ENCODE measurements at regions not wholly inside any gene's neighbourhood (a gene's known extent, or its start where the extent isn't known, plus 50 kb on each side); places are given as distances from the start of the nearest gene placed in this dataset.

- no peak for TF ChIP-seq RBM22 (IDR thresholded peaks at IDR 0.05; ENCODE audit: low read depth, low read length, poor library complexity, severe bottlenecking)
- TF ChIP-seq MEF2D (tag; conservative IDR thresholded peaks at IDR 0.05; ENCODE audit: low read depth) = no peak
- TF ChIP-seq CTBP1 (IDR thresholded peaks at IDR 0.05; ENCODE audit: borderline replicate concordance) = peak; percentile 37; the same call in 1 of the 2 replicates
- TF ChIP-seq ZNF408 (CRISPR knock-in tag; IDR thresholded peaks at IDR 0.05; ENCODE audit: low read depth) = no peak
- TF ChIP-seq SETDB1 (IDR thresholded peaks at IDR 0.05; ENCODE audit: low read length) = no peak
- TF ChIP-seq ZNF280A (IDR thresholded peaks at IDR 0.05; ENCODE audit: low read depth, partially characterized antibody) = no peak
- no peak for TF ChIP-seq NR2C1 (IDR thresholded peaks at IDR 0.05)
- no peak for TF ChIP-seq NR2C1 (tag; IDR thresholded peaks at IDR 0.05)
- TF ChIP-seq TAF1 (IDR thresholded peaks at IDR 0.05; ENCODE audit: control insufficient read depth, extremely low read depth, insufficient read depth, low read length, severe bottlenecking) = no peak
- no peak for TF ChIP-seq PYGO2 (tag; IDR thresholded peaks at IDR 0.05)
- TF ChIP-seq MYBL2 (IDR thresholded peaks at IDR 0.05; ENCODE audit: low read depth) = no peak
- no peak for TF ChIP-seq MYBL2 (CRISPR knock-in tag; IDR thresholded peaks at IDR 0.05; ENCODE audit: borderline replicate concordance)
- peak; percentile 46; the same call in 1 of the 2 replicates for TF ChIP-seq L3MBTL2 (IDR thresholded peaks at IDR 0.05)
- TF ChIP-seq NFE2L1 (tag; IDR thresholded peaks at IDR 0.05; ENCODE audit: borderline replicate concordance, low read depth) = no peak
- TF ChIP-seq POLR2A (conservative IDR thresholded peaks at IDR 0.05) = no peak
- TF ChIP-seq ZBED1 (IDR thresholded peaks at IDR 0.05) = no peak
- no peak for TF ChIP-seq ZNF584 (CRISPR knock-in tag; IDR thresholded peaks at IDR 0.05; ENCODE audit: low read depth)
- TF ChIP-seq ZNF146 (CRISPR knock-in tag; IDR thresholded peaks at IDR 0.05; ENCODE audit: unreplicated experiment) = no peak
- TF ChIP-seq MNT (conservative IDR thresholded peaks at IDR 0.05) = 0 out of 4 replicates have a peak, but pooled peaks of 1 of the 2 experiments have one; percentile 17
- no peak for TF ChIP-seq ZNF780A (CRISPR knock-in tag; IDR thresholded peaks at IDR 0.05)
- TF ChIP-seq NR0B1 (IDR thresholded peaks at IDR 0.05; ENCODE audit: partially characterized antibody) = no peak
- TF ChIP-seq ZNF561 (CRISPR knock-in tag; conservative IDR thresholded peaks at IDR 0.05) = no peak
- 0 out of 4 replicates have a peak, but pooled peaks of 1 of the 2 experiments have one; percentile 5 for TF ChIP-seq RCOR1 (IDR thresholded peaks at IDR 0.05; ENCODE audit: borderline replicate concordance in 1 of 2, low read depth in 2 of 2, low read length in 2 of 2)
- TF ChIP-seq NUFIP1 (IDR thresholded peaks at IDR 0.05; ENCODE audit: partially characterized antibody) = no peak
These were observed 99.5 kb upstream of the STK39 start (continued) for GRCh38 chr2:168346725-168347477.

Measured in K562 (cell line).